Suprapubic skin (tissue), 4 donors: ENCODE measurements at regions not wholly inside any gene's neighbourhood (a gene's known extent, or its start where the extent isn't known, plus 50 kb on each side); places are given as distances from the start of the nearest gene placed in this dataset.

Experiments used
- DNase-seq, 2 donors: peaks; one replicate each; pipeline ENCODE4 v3.0.0-alpha.2; 2019; ENCODE audit warnings: low spot score in 2 of 2
- H3K27ac ChIP-seq: fragments of 200-600 bp; sonication (generic); one replicate; pipeline ENCODE4 v1.5.1; 2019
- H3K27me3 ChIP-seq: fragments of 200-600 bp; sonication (generic); one replicate; pipeline ENCODE4 v1.5.1; 2019
- H3K36me3 ChIP-seq: fragments of 200-600 bp; sonication (generic); one replicate; pipeline ENCODE4 v1.5.1; 2019
- H3K4me1 ChIP-seq: fragments of 200-600 bp; sonication (generic); one replicate; pipeline ENCODE4 v1.5.1; 2019
- H3K4me3 ChIP-seq: fragments of 200-600 bp; sonication (generic); one replicate; pipeline ENCODE4 v1.5.1; 2019; ENCODE audit warnings: mild to moderate bottlenecking
- H3K9me3 ChIP-seq: fragments of 200-600 bp; sonication (generic); one replicate; pipeline ENCODE4 v1.5.1; 2019
- EP300 ChIP-seq: sonication (generic); formaldehyde crosslinking; IDR thresholded peaks from one replicate; pipeline ENCODE4 v1.6.1; 2017; ENCODE audit warnings: antibody characterized with exemption
- POLR2A ChIP-seq, 2 donors: fragments of 450-650 bp; IDR thresholded peaks; one replicate each; pipeline ENCODE4 v1.6.1; 2017; ENCODE audit warnings: antibody characterized with exemption in 2 of 2, mild to moderate bottlenecking in 2 of 2, moderate library complexity in 2 of 2
- POLR2AphosphoS5 ChIP-seq, 3 donors: sonication (generic); formaldehyde crosslinking; IDR thresholded peaks; one replicate each; pipeline ENCODE4 v1.6.1; 2017; ENCODE audit warnings: antibody characterized with exemption in 3 of 3
- WGBS: methylation state at CpG from one replicate; pipeline ENCODE4 v1.1.5; 2018; 5-methylcytosine and 5-hydroxymethylcytosine counted together
- TF ChIP-seq, protein P1 (sequence below), 2 donors: fragments of 200-600 bp in 1 of 2; fragments of 450-650 bp in 1 of 2; sonication (generic) in 1 of 2; IDR thresholded peaks; one replicate each; pipeline ENCODE4 v1.5.1; 2016 to 2019; ENCODE audit warnings: antibody characterized with exemption in 2 of 2, mild to moderate bottlenecking in 1 of 2, moderate library complexity in 1 of 2

DNA sequence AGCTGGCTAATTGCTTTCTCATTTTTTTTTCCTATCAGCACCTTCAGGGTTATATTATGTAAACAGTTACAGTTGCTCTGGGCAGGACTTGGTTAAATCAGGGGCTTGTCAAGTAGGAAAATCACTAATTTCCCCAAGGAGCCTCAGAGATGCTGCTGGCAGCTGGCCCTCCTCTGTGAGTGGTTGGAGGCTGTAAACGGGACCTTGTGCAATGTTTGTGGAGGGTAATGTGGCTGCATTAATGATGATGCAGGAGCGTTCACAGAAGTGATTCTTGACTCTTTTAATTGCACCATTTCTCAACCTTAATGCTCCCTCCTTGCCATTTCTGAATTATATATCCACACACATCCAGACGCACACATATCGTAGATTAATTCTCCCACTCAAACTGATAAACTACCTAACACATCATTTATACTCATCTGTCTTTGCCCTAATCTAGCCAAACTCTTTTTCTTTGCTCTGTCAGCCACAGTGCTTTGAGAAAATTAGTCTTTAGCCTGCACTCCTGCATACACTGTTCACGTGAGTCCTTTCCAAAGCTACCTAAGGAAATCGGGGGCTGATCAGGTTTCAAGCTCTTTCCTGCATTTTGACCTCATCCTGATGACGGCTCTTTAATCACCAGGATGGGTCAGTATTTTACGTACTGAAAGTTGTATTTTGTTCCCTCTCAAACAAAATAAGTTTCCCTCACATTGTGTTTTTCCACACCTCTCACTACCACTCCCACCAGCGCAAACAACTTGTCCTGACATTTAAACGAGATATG, 154.4 kb upstream of the PIRT start:
- Histone ChIP-seq H3K27me3 (no peaks in the 10 kb centered on the region), H3K36me3 (no peaks in the 10 kb centered on the region), H3K4me3 (no peak overlapping the region), H3K9me3 (no peaks in the 10 kb centered on the region), H3K27ac (no peak overlapping the region), H3K4me1 (no peaks in the 10 kb centered on the region)
- WGBS, result 44% methylated on average over 10 of the region's 10 CpGs
- TF ChIP-seq POLR2AphosphoS5 (IDR thresholded peaks at IDR 0.05) (no peak), EP300 (no peak), POLR2A (IDR thresholded peaks at IDR 0.05) (no peak)
- TF ChIP-seq, protein P1, sequence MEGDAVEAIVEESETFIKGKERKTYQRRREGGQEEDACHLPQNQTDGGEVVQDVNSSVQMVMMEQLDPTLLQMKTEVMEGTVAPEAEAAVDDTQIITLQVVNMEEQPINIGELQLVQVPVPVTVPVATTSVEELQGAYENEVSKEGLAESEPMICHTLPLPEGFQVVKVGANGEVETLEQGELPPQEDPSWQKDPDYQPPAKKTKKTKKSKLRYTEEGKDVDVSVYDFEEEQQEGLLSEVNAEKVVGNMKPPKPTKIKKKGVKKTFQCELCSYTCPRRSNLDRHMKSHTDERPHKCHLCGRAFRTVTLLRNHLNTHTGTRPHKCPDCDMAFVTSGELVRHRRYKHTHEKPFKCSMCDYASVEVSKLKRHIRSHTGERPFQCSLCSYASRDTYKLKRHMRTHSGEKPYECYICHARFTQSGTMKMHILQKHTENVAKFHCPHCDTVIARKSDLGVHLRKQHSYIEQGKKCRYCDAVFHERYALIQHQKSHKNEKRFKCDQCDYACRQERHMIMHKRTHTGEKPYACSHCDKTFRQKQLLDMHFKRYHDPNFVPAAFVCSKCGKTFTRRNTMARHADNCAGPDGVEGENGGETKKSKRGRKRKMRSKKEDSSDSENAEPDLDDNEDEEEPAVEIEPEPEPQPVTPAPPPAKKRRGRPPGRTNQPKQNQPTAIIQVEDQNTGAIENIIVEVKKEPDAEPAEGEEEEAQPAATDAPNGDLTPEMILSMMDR (IDR thresholded peaks at IDR 0.05), result no peak
- no peak for DNase-seq

GRCh38 chr17:10987786-10988185, 149.9 kb upstream of the PIRT start:
- 83% methylated on average over 5 of the region's 5 CpGs for WGBS

DNA sequence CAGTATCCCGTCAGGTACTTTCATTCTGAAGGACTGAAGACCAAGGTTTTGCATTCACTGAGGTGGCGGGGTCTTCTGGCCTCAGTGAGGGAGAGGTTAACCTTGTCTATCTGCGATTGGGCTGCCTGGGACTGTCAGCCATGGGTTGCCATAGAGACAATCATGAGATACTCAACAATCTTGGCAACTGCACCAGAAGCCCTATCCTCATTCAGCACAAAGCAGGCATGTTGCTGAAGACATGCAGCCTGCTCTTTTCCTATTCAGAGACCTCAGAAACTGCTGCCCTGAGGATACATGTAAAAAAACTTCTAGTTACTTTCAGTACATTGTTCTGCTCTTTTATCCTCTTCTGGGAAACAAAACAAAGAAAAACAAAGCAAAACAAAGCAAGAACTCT, 146.3 kb upstream of the PIRT start:
- H3K4me1 ChIP-seq, result no peaks in the 10 kb centered on the region
- H3K27ac ChIP-seq, result no peak overlapping the region
- 100% methylated on average over 3 of the region's 3 CpGs for WGBS
- TF ChIP-seq, protein P1 (IDR thresholded peaks at IDR 0.05), result no peak
- TF ChIP-seq POLR2AphosphoS5 (IDR thresholded peaks at IDR 0.05) (no peak), EP300 (no peak), POLR2A (IDR thresholded peaks at IDR 0.05) (no peak)
- no peak overlapping the region for H3K4me3 ChIP-seq
- no peaks in the 10 kb centered on the region for H3K36me3 ChIP-seq
- no peaks in the 10 kb centered on the region for H3K9me3 ChIP-seq
- H3K27me3 ChIP-seq, result no peaks in the 10 kb centered on the region
- no peak for DNase-seq

More at GRCh38 chr17:10987786-10988185, 149.9 kb upstream of the PIRT start:
- TF ChIP-seq POLR2AphosphoS5 (IDR thresholded peaks at IDR 0.05) (no peak), POLR2A (IDR thresholded peaks at IDR 0.05) (no peak), EP300 (no peak)
- TF ChIP-seq, protein P1 (IDR thresholded peaks at IDR 0.05), result no peak
- Histone ChIP-seq H3K36me3 (no peaks in the 10 kb centered on the region), H3K27me3 (no peaks in the 10 kb centered on the region), H3K27ac (no peak overlapping the region), H3K9me3 (no peaks in the 10 kb centered on the region), H3K4me1 (no peaks in the 10 kb centered on the region), H3K4me3 (no peak overlapping the region)
- DNase-seq, result no peak

DNA sequence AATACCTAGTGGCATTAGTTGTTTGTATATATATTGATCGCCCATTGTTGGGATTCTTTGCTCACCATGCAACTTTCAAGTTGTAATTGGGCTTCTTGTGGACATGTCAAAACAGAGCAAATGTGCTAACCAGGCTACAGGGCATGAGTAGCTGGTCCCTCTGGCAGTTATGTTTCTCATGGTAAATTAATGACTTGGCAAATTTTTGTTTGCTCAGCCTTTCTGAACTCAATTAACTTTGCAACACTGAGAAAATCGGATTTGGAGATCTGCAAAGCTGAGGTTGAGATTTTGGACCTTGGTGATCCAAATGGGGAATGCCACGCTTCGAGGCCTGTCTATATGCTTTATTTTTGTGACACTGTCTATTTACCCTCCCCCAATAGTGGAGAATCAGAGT, 138.5 kb upstream of the PIRT start:
- WGBS, result 84% methylated on average over 4 of the region's 4 CpGs
- TF ChIP-seq POLR2A (IDR thresholded peaks at IDR 0.05), result no peak
- TF ChIP-seq, protein P1 (IDR thresholded peaks at IDR 0.05), result no peak
- no peak for TF ChIP-seq POLR2AphosphoS5 (IDR thresholded peaks at IDR 0.05)
- no peak for TF ChIP-seq EP300
- Histone ChIP-seq H3K36me3 (no peaks in the 10 kb centered on the region), H3K27me3 (peaks cover 3% of the 10 kb centered on the region), H3K4me1 (no peaks in the 10 kb centered on the region), H3K27ac (no peak overlapping the region), H3K9me3 (no peaks in the 10 kb centered on the region), H3K4me3 (no peak overlapping the region)
- DNase-seq, result no peak

DNA sequence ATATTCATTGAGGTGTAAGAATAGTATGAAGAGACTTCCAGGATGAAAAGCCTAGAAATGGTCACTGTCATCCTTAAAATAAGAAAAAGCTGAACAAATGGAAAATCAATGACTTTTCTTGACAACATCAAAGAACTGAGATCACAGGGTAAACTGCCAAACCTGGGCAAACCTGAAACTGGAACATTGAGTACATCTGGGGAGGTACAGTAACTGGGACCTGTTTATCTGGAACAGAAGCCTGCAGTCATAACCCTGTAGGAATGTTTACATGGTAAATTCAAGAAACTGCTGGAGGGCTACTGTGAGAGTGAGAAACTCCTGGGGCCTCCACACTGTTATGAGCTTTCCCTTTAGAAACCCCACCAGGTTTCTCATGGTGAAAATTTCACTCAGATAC, 130.1 kb upstream of the PIRT start:
- Histone ChIP-seq H3K4me3 (no peak overlapping the region), H3K36me3 (no peaks in the 10 kb centered on the region), H3K9me3 (no peaks in the 10 kb centered on the region), H3K27me3 (no peaks in the 10 kb centered on the region), H3K27ac (no peak overlapping the region), H3K4me1 (no peaks in the 10 kb centered on the region)
- TF ChIP-seq, protein P1 (IDR thresholded peaks at IDR 0.05), result no peak
- TF ChIP-seq POLR2A (IDR thresholded peaks at IDR 0.05), result no peak
- TF ChIP-seq POLR2AphosphoS5 (IDR thresholded peaks at IDR 0.05), result no peak
- no peak for TF ChIP-seq EP300
- no peak for DNase-seq
